Glutamatergic neuron (in vitro differentiated cells): ENCODE measurements at regions not wholly inside any gene's neighbourhood (a gene's known extent, or its start where the extent isn't known, plus 50 kb on each side); places are given as distances from the start of the nearest gene placed in this dataset.

ENCODE experiments used
- DNase-seq: peaks from one replicate; pipeline ENCODE4 v3.0.0; 2022
- H3K27ac Mint-ChIP-seq: one replicate; pipeline ENCODE4 v1.8.0; 2020; ENCODE audit warnings: mild to moderate bottlenecking, mixed read lengths, inconsistent platforms; ENCODE audit not compliant: unreplicated experiment
- H3K27me3 Mint-ChIP-seq: one replicate; pipeline ENCODE4 v1.8.0; 2020; ENCODE audit warnings: mild to moderate bottlenecking, moderate library complexity, mixed read lengths, inconsistent platforms; ENCODE audit not compliant: unreplicated experiment
- H3K36me3 Mint-ChIP-seq: one replicate; pipeline ENCODE4 v1.8.0; 2020; ENCODE audit warnings: mild to moderate bottlenecking, mixed read lengths, inconsistent platforms; ENCODE audit not compliant: unreplicated experiment
- H3K4me1 Mint-ChIP-seq: one replicate; pipeline ENCODE4 v1.8.0; 2020; ENCODE audit warnings: mild to moderate bottlenecking, low read depth, mixed read lengths, inconsistent platforms; ENCODE audit not compliant: unreplicated experiment
- H3K4me3 Mint-ChIP-seq: one replicate; pipeline ENCODE4 v1.8.0; 2020; ENCODE audit warnings: mild to moderate bottlenecking, mixed read lengths, inconsistent platforms; ENCODE audit not compliant: unreplicated experiment
- H3K9me3 Mint-ChIP-seq: one replicate; pipeline ENCODE4 v1.8.0; 2020; ENCODE audit warnings: mild to moderate bottlenecking, moderate library complexity, mixed read lengths, inconsistent platforms; ENCODE audit not compliant: unreplicated experiment
- CTCF ChIP-seq: fragments of 200-600 bp; sonication (generic); IDR thresholded peaks from one replicate; pipeline ENCODE4 v1.5.0; 2021; ENCODE audit not compliant: partially characterized antibody, unreplicated experiment

DNA sequence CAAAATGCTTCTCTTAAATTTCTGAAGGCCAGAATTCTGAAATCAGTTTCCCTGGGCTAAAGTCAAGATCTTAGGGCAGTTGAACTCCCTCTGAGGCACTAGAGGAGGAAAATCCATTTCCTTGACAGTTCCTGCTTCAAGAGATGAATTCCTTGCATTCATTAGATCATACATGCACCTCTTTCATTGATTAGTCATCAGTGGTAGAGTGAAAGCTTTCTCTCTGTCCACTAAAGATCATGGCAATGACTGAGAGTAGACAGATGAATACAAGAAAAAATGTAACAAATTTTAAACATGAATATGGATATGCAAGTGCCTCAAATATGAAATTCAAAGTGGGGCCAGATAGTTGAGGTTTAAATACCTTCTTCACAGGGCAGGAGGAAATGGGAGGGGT lies 693.4 kb upstream of the TMEFF2 start:
- DNase-seq, result no peak
- H3K4me3 Mint-ChIP-seq, result no peak overlapping the region
- H3K36me3 Mint-ChIP-seq, result no peaks in the 10 kb centered on the region
- H3K4me1 Mint-ChIP-seq, result peaks cover 20% of the 10 kb centered on the region
- no peak for TF ChIP-seq CTCF
- H3K27me3 Mint-ChIP-seq, result no peaks in the 10 kb centered on the region
- no peaks in the 10 kb centered on the region for H3K9me3 Mint-ChIP-seq
- H3K27ac Mint-ChIP-seq, result no peak overlapping the region

DNA sequence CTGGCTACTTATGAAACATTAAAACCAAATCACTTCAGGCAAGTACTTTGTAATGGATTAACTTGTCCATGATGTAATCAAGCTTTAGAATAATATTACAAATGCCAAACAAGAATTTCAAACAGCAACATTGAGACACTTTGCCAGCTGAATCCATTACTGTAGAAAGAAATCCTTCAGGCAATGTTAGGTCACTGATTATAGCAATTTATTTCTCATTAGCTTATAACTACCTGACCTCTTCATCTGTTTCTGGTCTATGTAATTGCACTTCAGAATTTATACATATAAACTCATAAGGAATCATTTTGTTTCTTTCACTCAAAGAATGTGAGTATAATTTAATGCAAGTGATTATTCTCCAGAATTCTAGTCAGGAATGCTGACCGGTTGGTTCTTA lies 692.6 kb upstream of the TMEFF2 start:
- Mint-ChIP-seq H3K4me1 (peaks cover 20% of the 10 kb centered on the region), H3K27me3 (no peaks in the 10 kb centered on the region), H3K9me3 (no peaks in the 10 kb centered on the region), H3K27ac (no peak overlapping the region), H3K36me3 (no peaks in the 10 kb centered on the region), H3K4me3 (no peak overlapping the region)
- no peak for TF ChIP-seq CTCF
- no peak for DNase-seq

GRCh38 chr2:192886636-192887035 lies 691.9 kb upstream of the TMEFF2 start:
- H3K36me3 Mint-ChIP-seq, result no peaks in the 10 kb centered on the region
- no peaks in the 10 kb centered on the region for H3K27me3 Mint-ChIP-seq
- H3K4me1 Mint-ChIP-seq, result peaks cover 20% of the 10 kb centered on the region
- H3K4me3 Mint-ChIP-seq, result peak overlapping the region; percentile 66
- H3K27ac Mint-ChIP-seq, result peak overlapping the region; percentile 36
- H3K9me3 Mint-ChIP-seq, result no peaks in the 10 kb centered on the region
- no peak for DNase-seq
- TF ChIP-seq CTCF, result no peak

DNA sequence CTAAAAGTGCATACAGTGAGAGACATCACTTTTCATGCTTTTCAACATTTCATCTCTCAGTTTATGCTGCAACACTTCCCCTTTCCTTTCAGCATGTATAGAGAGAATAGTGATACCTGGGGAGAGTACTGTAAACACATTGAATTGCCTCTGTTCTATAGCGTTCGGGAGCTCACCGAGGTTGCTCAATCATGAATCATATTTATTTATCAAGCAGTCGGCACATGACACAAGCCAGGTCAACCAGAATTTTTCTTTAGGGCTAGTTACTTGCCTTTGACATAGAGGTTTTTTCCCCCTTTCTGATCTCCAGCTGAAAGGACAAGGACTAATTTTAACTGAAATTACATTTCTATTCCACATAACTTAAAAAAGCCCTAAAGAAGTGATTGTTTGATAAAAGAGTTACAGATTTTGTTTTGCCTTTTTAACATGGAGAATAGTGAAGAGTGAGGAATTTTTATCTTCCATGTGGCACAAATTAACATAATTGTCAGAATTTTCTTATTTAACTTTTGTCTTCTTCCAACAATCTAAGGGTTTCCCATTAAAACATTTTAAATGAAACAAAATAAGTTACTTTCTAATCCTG lies 690.9 kb upstream of the TMEFF2 start:
- TF ChIP-seq CTCF, result no peak
- H3K27ac Mint-ChIP-seq, result no peak overlapping the region
- no peak for DNase-seq
- H3K4me1 Mint-ChIP-seq, result peaks cover 20% of the 10 kb centered on the region
- no peaks in the 10 kb centered on the region for H3K9me3 Mint-ChIP-seq
- H3K4me3 Mint-ChIP-seq, result no peak overlapping the region
- no peaks in the 10 kb centered on the region for H3K27me3 Mint-ChIP-seq
- no peaks in the 10 kb centered on the region for H3K36me3 Mint-ChIP-seq

- Mint-ChIP-seq H3K4me3 (no peak overlapping the region), H3K36me3 (no peaks in the 10 kb centered on the region), H3K4me1 (no peaks in the 10 kb centered on the region), H3K27ac (no peak overlapping the region), H3K27me3 (no peaks in the 10 kb centered on the region), H3K9me3 (no peaks in the 10 kb centered on the region)
- DNase-seq, result no peak
- TF ChIP-seq CTCF, result no peak
Observed at GRCh38 chr2:192877159-192877558, 682.4 kb upstream of the TMEFF2 start.
